22Rv1 (cell line): ENCODE measurements at regions not wholly inside any gene's neighbourhood (a gene's known extent, or its start where the extent isn't known, plus 50 kb on each side); places are given as distances from the start of the nearest gene placed in this dataset.

Experiments
- H3K27ac ChIP-seq: fragments of 450-650 bp; 2 replicates; pipeline ENCODE4 v1.5.1; 2017
- CTCF ChIP-seq: fragments of 450-650 bp; IDR thresholded peaks from 2 replicates; pipeline ENCODE4 v1.5.1; 2017; ENCODE audit warnings: mild to moderate bottlenecking
- ZFX ChIP-seq: fragments of 450-650 bp; IDR thresholded peaks from 2 replicates; pipeline ENCODE4 v1.6.1; 2017; ENCODE audit warnings: antibody characterized with exemption, borderline replicate concordance

- TF ChIP-seq ZFX (no peak), CTCF (no peak)
- H3K27ac ChIP-seq = no peak overlapping the region
Measured at GRCh38 chr17:70024253-70024652, 50.8 kb upstream of the KCNJ16 start.
